ENCODE measurements at regions not wholly inside any gene's neighbourhood (a gene's known extent, or its start where the extent isn't known, plus 50 kb on each side); places are given as distances from the start of the nearest gene placed in this dataset.
"Not testable (repeated sequence)": the region's sequence is repeated elsewhere in the genome, so short reads cannot be mapped to it uniquely, and the experiment has no call there.

DNA sequence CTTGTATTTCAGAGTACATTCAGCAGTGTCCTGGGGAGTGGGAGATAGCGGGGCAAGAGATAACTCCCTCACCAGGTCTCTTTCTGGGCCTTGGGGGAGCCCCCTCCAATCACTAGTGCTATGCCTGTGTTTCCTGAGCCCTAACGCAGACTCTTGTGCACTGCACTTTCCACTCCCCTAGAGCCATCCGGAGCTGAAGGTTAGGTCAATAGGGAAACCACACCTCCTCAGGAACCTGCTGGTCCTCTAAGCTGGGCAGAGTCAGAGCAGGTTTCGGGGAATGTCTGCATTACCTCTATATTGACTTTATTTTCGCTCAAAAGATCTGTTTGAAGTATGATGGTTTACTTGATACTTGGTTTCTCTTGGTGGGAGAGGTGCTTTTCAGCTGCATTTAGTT is 617.0 kb upstream of the ROBO1 start:
- no peak for DNase-seq (ENCODE audit: low read depth in 4 of 4, low spot score in 3 of 4)

DNA sequence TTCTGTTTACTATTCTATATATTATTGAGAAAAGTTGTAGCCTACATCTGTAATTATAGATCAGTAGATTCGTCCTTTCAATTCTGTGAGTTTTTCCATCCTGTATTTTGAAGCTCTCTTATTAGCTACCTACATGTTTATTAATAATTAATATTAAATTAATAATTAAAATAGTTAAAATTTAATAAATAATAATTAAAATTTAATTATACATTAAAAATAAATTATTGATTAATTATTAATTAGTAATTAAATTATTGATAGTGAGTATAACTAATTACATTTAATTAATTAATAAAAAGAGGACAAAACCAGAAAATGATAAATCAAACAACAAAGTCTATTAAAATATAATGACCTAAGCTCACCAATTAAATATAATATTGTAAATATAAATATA is 606.6 kb upstream of the ROBO1 start:
- no peak for DNase-seq (ENCODE audit: low read depth in 4 of 4, low spot score in 3 of 4)

DNA sequence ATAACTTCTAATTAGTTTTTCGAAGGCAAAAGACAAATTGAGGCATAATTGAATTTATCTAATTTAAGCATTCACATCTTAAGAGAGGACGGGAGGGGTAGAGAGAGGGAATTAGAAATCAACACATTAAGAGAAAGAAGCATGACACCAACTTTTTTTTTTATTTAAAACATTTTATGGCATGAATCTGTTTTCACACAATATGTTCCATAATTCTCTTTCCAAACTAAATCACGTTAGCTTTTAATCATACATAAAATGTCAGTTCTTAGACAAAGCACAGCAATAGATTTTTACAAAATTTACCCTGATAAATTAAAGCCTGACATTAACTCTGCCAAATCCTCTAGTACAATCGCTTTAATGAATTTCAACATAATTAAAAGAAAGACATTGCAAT is 600.8 kb upstream of the ROBO1 start:
- DNase-seq (ENCODE audit: low read depth in 4 of 4, low spot score in 3 of 4), result no peak

DNA sequence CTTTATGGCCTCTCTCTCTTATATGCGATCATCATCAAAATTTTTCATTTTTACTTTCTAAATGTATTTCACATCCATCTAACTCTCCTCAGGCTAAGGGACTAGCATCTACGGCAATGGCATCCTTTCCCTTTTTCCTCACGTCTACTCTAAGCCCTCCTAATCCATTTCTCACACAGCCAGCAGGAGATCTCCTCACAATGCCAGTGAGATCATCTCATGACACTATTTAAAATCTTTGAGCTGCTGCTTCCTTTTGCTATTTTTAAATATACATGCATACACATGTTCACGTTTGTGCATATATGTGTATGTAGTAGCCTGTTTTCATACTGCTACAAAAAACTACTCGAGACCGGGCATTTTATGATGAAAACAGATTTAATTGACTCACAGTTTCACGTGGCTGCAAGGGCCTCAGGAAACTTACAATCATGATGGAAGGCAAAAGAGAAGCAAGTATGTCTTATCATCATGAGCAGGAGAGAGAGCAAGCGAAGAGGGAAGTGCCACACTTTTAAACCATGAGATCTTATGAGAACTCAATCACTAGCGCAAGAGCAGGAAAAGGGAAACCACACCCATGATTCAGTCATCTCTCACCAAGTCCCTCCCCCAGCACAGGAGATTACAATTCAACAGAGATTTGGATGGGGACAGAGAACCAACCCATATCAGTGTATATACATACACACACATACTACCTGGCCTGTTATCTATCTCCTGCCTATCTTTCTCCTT is 599.2 kb upstream of the ROBO1 start:
- no peak for DNase-seq (ENCODE audit: low read depth in 4 of 4, low spot score in 3 of 4)

DNA sequence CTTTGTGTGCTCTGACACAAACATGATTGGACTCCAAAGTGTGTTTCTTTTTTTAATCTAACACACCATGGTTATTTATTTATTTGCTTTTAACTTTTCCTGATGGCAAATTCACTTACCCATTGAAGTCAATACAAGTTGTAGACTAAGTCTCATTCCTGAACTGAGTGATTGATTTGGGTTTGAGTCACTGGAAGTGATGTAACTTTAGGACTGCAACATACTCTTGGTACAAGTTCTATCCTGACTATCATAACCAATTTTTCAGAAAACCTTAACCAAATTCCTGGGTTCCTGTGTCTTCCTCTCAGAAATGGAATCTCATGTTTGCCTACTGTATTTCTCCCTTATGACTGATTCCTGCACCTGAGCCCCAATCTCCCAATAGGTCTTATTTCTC is 590.0 kb upstream of the ROBO1 start:
- no peak for DNase-seq (ENCODE audit: low read depth in 4 of 4, low spot score in 3 of 4)

DNA sequence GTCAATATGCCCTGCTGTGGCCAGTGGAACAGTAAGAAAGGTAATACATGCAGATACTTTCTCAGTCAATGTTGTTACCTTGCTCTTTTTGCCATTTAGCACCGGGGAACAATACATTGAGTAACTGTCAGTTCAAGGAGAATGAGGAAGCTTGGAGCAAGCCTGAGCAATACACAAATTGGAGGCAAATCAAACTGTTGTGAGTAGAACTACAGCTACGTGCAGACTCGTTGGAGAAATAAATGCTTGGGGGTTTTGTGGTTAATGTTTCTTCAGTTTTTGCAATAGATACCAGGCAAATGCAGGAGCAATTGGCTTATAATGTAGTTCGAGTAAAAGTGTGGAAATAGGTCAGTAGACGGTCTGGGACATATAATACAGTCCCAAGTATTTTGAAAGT is 587.3 kb upstream of the ROBO1 start:
- no peak for DNase-seq (ENCODE audit: low read depth in 4 of 4, low spot score in 3 of 4)

DNA sequence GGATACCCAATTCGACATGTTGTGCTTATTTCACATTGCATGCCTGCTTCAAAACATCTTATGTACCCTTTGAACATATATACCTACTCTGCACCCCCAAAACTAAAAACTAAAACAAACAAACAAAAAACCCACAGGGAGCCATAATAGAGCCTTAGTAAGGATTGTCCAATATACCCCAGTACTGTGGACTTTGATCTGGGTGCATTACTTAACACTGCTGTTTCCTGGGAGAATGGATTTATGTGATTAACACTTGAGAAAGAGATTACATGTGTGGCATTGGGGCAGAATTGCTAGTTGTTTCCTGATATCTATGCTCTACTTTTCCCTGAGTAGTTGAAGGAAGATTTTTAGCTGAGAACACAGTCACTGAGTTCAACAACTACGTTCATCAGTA is 583.4 kb upstream of the ROBO1 start:
- no peak for DNase-seq (ENCODE audit: low read depth in 4 of 4, low spot score in 3 of 4)

DNA sequence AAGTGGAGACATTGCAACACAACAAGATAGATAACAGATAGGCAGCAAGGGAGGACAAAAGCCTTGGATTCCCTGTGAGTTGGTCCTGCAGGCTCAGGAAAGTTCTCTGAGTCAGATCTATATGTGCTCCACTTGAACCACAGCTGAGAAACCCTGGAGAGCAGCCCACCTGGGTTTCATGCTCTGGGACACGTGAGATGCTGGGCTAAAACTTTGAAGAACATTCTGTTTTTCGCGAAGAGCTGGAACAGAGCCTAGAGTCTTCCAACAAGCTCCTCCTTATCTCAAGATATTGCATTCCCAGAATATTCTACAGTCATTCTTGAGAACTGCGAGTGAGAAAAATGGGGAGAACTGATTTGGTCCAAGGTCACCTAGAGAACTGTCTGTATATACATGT is 583.0 kb upstream of the ROBO1 start:
- DNase-seq (ENCODE audit: low read depth in 4 of 4, low spot score in 3 of 4), result no peak

DNA sequence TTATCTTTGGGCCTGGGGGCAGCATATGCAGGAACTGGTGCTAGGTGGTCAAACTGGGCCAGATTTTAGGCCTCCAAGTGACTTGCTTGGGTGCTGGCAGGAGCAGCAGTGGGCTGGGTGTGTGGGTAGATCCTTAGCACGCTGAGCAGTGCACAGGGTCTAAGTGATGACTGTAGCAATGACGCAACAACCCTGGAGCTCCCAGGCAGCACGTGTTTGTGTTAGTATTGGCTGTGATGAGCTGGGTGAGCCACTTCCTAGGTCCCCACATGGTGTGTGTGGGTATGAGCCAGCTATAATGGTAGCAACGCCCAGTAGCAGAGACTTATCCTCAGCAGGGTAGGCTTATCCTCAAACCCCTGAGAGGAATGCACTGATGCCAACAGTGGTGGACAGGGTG is 570.6 kb upstream of the ROBO1 start:
- DNase-seq (ENCODE audit: low read depth in 4 of 4, low spot score in 3 of 4), result no peak

DNA sequence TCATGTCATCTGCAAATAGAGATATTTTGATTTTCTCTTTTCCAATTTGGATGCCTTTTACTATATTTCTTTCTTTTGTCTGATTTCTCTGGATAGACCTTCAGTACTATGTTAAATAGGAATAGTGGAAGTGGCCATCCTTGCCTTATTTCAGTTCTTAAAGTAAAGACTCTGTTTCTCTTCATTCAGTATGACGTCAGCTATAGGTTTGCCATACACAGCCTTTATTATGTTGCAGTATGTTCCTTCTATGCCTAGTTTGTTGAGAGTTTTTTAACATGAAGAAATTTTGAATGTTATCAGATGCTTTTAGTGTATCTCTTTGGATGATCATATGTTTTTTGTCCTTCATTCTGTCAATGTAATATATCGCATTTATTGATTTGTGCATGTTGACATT is 566.7 kb upstream of the ROBO1 start:
- no peak for DNase-seq (ENCODE audit: low read depth in 4 of 4, low spot score in 3 of 4)

DNA sequence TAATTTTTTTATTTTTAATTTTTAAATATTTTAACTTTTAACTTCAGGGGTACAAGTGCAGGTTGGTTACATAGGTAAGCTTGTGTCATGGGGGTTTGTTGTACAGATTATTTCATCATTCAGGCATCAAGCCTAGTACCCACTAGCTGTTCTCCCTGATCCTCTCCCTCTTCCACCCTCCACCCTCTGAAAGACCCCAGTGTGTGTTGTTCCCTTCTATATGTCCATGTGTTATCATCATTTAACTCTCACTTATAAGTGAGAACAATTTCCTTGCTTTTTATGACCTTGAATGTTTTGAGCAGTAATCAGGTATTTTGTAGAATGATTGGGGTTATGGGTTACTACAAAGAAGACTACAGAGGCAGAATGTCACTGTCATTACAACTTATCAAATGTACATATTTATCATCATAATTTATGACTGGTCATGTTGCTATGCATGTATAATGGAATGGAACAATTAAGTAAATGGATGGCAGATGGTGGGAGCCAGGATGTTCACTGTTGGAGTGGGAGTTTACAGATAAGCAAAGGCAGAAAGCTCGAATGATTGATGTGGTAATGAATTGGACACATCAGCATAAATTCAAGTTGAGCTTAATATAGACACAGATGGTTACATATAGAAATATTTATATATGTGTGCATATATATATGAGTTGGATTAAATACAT is 563.8 kb upstream of the ROBO1 start:
- no peak for DNase-seq (ENCODE audit: low read depth in 4 of 4, low spot score in 3 of 4)

DNA sequence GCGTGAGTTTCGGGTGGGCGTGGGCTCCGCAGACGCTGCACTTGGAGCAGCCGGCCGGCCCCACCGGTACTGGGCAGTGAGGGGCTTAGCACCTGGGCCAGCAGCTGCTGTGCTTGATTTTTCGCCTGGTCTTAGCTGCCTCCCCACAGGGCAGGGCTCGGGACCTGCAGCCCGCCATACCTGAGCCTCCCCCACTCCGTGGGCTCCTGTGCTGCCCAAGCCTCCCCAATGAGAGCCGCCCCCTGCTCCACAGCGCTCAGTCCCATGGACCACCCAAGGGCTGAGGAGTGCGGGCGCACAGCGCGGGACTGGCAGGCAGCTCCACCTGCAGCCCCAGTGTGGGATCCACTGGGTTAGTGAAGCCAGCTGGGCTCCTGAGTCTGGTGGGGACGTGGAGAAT is 546.7 kb upstream of the ROBO1 start:
- not testable (repeated sequence) for DNase-seq (ENCODE audit: low read depth in 4 of 4, low spot score in 3 of 4)

DNA sequence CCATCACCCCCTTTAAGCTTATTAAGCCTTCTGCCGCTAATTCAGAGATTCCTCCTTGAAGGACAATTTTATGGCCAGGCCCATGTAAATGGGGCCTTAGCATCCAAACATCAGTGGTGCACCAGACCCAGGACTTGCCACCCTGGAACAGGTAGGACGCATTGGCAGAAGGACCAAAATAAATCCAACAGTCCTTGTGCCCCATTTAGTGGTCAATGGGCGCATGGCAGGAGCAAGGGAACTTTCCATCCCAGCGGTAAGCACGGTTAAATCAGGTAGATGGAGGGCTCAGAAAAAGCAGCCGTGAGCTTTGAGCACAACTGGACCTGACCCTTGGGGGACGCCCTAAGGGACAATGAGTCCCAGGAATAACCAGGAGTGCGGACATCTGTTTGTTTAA is 540.8 kb upstream of the ROBO1 start:
- no peak for DNase-seq (ENCODE audit: low read depth in 4 of 4, low spot score in 3 of 4)

DNA sequence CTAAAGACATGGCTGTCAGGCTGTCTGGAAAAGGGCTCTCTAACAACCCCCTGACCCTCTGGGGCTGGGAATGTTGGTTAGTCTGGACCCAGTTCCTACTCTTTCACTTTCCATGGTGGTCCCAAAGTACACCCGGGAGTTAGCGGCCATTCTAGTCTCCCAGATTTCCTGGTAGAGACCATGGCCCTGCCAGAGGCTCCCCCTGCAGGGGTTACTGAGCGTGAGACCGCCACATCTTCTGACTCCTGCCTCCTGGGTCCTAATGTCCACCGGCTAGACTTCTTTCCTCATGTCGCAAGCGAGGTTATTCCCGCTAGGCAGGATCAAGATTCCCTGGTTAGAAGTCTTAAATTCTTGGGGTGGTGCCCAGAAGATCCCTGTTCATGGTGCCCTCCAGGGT is 540.0 kb upstream of the ROBO1 start:
- no peak for DNase-seq (ENCODE audit: low read depth in 4 of 4, low spot score in 3 of 4)

DNA sequence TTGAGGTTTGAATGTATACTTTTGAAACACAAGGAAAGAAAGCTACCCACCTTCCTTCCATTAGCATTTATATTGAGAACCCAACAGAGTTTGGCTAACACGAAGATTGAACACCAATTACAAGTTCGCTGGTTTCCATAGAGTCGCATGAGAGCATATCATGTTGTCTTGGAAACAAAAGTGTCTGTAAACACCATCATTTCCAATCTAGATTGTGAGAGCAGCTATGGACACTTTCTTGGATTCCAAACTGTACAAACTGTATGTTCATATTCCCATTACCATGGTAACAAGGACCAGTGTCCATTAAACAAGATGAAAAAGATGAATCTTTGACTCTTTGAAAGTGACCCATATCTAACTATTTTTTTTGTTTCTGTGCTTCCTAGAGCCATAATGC is 529.9 kb upstream of the ROBO1 start:
- DNase-seq (ENCODE audit: low read depth in 4 of 4, low spot score in 3 of 4), result no peak

DNA sequence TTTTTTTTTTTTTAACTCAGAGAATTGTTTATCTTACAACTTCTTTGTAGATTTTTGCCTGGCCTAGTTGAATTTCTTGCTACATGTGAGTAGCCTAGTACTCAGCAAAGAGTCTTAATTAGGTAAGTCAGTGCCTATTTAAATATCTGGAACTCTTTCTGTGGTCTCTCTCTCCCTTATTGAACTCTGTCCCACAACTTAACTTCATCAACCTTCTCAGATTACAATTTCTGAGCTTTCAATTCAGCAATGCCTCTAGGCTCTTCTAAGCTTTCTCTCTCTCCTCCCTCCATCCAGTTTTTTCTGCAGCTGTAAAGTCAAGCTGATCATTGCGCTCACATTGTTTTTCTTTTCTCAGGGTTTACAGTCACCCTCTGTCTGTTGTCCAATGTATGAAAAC is 517.6 kb upstream of the ROBO1 start:
- peak in 3 of 4 donors; percentile 8 to 17 (median 8) for DNase-seq (ENCODE audit: low read depth in 4 of 4, low spot score in 3 of 4)

DNA sequence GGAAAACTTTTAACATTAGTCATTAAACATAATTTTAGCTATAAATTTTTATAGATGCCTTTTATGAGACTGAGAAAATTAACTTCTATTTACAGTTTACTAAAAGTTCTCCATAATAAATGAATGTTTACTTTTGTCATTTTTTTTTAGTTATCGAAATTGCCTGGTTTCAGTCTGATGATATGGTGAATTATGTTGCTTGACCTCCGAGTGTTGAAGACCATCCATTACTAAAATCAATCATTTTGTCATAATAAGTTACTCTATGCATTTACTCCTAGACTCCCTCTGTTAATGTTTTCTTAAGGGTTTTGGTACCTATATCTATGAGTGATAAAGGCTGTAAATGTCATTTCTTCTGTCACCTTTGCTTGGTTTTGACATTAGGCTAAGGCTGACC is 516.0 kb upstream of the ROBO1 start:
- DNase-seq (ENCODE audit: low read depth in 4 of 4, low spot score in 3 of 4), result no peak

DNA sequence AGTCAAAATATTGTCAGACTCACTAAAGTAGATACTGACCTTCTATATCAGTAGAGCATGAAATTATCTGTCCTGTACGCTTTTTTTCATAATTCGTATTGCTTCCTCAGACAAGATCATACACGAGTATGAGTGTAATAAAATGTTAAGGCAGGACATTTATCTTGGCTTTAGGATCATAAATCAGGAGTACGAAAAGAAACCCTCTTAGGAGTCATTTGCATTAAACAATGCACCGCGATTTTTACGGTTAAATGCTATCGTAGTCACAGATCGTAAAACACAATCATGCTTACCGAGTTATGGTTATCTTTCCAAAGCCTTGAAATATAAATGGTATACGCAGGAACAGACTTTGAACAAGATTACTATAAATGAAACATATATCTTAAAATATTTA is 510.3 kb upstream of the ROBO1 start:
- no peak for DNase-seq (ENCODE audit: low read depth in 4 of 4, low spot score in 3 of 4)

DNA sequence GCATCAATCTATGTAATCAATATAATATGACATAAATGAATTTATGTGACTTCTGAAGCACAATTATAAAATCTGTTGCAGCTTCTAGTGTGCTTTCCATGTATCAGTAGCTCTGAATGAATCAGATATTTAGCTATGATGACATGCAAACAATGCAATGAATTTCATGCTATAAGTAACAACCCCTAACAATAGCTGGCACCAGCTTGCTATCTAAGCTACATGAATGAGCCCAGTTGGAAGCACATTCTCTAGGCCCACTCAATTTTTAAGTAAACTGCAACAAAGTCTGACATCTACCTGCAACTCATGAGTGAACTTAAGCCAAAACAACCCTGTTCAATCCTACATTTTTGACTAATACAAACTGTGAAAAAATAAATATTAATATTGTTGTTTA is 507.3 kb upstream of the ROBO1 start:
- no peak for DNase-seq (ENCODE audit: low read depth in 4 of 4, low spot score in 3 of 4)

DNA sequence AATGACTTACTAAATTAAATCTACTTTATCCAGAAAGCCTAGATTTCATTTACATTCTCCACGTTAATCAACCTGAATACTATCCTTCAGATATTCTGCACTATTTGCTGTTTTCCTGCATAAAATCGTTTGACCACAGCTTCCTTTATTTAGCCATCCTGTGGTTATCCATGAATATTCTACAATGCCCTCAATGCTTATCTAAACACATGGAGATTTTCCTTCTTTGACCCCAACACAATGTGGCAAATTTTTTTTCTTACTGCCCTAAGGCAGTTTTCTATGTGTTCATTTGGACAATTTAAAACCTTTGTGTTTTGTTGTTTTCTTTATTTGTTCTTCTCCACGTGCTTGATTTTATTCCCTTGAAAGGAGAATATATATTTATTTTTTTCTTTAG is 495.5 kb upstream of the ROBO1 start:
- DNase-seq (ENCODE audit: low read depth in 4 of 4, low spot score in 3 of 4), result no peak

DNA sequence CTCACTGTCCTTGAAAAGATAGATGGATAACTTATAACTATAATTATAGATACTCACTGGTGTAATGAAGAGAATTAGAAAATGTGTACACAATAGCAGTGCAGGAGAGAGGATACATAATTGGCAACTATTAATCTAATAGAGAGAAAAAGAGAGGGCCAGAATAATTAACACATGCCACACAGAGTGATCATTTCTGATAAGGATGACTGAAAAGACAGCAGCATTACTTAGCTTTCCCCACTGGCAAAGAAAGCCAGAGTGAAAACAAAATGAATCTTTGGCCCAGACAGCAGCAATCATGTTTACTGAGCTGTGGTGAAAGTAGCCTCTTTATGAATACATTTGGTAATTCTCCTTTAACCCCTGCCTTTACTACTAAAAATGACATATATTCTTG is 493.3 kb upstream of the ROBO1 start:
- DNase-seq (ENCODE audit: low read depth in 4 of 4, low spot score in 3 of 4), result no peak

DNA sequence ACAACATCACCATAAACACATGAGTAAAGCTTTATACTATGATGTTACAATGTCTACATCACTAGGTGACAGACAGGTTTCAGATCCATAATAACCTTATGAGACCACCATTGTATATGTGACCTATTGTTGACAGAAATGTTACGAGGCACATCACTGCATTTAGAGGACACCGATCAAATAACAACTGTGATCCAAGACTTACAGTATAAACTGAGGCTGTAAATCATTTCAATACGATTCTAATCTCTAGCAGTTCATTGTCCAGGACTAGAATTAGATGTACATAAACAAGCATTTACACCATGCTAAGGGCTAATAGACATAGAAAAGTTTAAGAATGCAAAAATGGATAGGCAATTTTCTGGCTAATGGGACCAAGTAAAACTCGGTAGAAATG is 491.9 kb upstream of the ROBO1 start:
- no peak for DNase-seq (ENCODE audit: low read depth in 4 of 4, low spot score in 3 of 4)

DNA sequence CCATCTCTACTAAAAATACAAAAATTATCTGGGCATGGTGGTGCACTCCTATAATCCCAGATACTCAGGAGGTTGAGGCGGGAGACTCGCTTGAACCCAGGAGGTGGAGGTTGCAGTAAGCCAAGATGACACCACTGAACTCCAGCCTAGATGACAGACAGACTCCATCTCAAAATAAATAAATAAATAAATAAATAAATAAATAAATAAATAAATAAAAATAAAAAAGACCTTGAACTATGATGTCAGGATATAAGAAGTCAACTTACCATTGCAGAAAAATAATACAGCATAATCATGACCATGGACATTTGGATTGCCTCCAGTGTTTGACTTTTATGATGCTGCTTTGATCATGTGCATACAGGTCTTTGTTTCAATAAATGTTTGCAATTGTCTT is 484.3 kb upstream of the ROBO1 start:
- DNase-seq (ENCODE audit: low read depth in 4 of 4, low spot score in 3 of 4), result no peak

Measured in left renal pelvis (tissue), 4 donors.